ENCODE measurements at regions not wholly inside any gene's neighbourhood (a gene's known extent, or its start where the extent isn't known, plus 50 kb on each side); places are given as distances from the start of the nearest gene placed in this dataset.

DNA sequence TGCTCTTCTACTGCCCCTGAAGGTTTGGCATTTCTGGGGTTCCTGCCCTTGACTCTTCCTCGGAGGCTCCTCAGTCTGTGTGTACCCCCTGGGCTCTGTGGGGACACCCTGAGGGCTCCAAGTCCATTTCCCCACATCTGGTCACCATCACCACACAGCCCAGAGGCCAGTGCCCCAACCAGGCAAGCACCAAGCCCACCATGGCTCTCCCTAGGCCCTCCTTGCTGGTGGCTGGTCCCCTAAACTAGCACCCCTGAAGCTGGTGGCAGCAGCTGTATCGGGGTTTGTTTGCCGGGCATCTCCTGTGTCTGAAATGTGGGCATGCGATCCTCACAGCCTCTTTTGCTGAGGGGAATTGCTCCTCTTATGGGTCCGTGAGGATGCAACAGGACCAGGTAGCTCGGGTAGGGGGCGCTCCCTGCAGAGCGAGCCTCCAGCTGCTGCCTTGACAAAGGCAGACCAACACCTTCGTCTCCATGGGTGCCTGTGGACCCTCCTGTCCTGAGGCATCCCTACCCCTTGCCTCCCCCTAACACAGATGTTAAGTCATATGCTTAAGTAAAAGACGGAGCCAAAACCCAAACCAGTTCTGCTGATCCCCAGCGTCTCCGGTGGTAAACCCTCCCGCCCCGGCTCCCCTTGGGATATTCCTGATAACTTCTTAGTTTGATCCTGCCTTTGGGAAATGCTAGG lies 138.9 kb upstream of the IRX4 start:
- TF ChIP-seq, protein P1, sequence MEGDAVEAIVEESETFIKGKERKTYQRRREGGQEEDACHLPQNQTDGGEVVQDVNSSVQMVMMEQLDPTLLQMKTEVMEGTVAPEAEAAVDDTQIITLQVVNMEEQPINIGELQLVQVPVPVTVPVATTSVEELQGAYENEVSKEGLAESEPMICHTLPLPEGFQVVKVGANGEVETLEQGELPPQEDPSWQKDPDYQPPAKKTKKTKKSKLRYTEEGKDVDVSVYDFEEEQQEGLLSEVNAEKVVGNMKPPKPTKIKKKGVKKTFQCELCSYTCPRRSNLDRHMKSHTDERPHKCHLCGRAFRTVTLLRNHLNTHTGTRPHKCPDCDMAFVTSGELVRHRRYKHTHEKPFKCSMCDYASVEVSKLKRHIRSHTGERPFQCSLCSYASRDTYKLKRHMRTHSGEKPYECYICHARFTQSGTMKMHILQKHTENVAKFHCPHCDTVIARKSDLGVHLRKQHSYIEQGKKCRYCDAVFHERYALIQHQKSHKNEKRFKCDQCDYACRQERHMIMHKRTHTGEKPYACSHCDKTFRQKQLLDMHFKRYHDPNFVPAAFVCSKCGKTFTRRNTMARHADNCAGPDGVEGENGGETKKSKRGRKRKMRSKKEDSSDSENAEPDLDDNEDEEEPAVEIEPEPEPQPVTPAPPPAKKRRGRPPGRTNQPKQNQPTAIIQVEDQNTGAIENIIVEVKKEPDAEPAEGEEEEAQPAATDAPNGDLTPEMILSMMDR (IDR thresholded peaks at IDR 0.05; ENCODE audit: low read length), result no peak
- TF ChIP-seq EZH2 (IDR thresholded peaks at IDR 0.05; ENCODE audit: borderline replicate concordance, low read length), result no peak

All from OCI-LY1 (cell line).